Left renal pelvis (tissue), 4 donors: ENCODE measurements at regions not wholly inside any gene's neighbourhood (a gene's known extent, or its start where the extent isn't known, plus 50 kb on each side); places are given as distances from the start of the nearest gene placed in this dataset.

Experiments
- DNase-seq, 4 donors: peaks; one replicate each; pipeline ENCODE4 v3.0.0-alpha.2; 2013; ENCODE audit warnings: low read depth in 4 of 4, low spot score in 3 of 4

DNA sequence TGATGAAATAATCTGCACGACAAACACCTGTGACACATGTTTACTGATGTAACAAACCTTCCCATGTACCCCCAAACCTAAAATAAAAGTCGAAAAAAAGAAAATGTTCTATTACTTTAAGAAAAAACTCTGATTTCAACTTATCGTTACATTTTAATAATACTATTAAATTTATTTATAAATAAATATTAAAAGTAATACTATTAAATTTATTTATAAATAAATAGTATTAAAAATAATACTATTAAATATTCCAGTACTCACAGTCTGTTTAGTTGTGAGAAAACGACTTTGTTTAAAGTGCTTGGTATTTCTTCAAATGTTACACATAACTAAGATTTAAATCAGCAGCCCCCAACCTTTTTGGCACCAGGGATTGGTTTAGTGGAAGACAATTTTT lies 471.6 kb upstream of the PRKX start:
- no peak for DNase-seq

DNA sequence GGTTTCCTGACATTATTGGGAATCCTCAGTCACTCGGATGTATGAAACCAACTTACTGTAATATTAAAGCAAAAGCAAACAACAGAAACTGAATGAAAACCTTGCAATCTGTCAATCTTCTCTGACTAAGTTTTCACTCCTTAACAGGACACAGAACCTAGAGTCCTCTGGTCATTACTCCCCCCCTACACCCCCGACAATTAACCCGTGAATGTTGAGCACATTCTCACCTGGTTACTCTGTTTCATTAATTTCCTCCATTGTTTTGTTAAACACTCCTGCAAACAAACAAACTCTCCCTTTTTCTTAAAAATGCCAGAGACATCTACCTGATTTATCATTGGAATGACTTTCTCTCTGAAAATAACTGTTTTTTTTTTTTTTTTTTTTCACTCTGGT lies 469.0 kb upstream of the PRKX start:
- DNase-seq: no peak

DNA sequence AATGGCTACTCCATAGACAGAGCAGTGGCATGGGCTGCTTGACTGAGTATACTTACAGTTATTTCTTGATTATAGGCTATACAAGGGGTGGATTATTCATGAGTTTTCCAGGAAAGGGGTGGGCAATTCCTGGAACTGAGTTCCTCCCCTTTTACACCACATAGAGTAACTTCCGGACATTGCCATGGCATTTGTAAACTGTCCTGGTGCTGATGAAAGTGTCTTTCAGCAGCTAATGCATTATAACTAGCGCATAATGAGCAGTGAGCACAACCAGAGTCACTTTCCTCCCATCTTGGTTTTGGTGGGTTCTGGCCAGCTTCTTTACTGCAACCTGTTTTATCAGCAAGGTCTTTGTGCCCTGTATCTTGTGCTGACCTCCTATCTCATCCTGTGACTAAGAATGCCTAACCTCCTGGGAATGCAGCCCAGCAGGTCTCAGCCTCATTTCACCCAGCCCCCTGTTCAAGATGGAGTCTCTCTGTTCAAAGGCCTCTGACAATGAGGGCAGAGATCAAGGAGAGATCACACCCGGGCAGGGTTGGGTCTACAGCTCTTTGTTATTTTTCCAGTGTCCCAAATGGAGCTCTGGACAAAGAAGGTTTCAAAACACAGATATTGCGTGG lies 468.4 kb upstream of the PRKX start:
- DNase-seq: no peak

DNA sequence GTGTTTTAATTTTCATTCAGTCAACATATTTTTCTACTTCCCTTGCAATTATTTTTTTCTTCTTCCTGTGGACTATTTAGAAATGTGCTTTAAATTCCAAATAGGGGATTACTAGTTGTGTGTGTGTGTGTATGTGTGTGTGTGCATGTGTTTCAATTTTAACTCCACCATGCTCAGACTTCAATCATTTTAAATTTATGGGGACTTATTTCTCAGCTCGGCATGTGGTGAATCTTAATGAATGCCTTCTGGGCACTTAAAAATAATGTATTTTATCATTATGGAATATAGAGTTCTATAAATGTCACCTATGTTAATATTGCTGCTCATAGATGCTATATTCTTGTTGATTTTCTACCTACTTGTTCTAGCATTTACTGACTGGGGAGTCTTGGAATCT lies 465.6 kb upstream of the PRKX start:
- no peak for DNase-seq

DNA sequence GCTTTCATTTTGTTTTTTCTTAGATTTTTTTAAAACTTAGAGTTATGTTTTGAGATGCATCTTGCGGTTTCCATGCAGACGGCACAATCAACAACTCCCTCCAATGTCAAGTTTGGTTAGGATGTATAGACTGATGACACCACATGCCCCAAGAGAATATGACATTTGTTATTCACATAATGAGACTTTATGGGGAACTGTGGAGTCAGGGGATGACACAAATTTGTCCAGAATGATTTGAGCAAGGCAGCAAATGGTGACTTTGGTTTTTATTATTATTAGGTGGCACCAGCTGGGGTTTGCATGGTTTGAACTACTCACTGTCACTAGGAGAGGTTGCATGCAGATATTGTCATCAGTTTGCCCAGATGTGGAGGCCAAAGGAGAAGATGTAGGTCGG lies 461.8 kb upstream of the PRKX start:
- DNase-seq: no peak

DNA sequence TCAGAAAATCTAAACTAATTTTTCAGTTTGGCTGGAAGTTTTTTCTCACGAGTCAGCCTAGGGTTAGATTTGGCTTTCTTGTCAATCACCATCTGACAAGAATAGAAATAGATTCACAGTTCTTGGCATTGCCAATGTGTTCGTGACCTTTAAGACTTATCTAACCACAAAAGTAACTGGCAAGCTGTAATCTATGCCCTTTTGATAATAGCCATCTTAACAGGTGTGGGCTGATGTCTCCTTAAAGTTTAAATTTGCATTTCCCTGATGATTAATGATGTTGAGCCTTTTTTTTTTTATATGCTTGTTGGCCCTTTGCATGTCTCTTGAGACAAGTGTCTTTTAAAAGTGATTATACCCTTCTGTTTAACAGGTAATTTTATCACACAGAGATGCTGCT lies 460.3 kb upstream of the PRKX start:
- DNase-seq: no peak

DNA sequence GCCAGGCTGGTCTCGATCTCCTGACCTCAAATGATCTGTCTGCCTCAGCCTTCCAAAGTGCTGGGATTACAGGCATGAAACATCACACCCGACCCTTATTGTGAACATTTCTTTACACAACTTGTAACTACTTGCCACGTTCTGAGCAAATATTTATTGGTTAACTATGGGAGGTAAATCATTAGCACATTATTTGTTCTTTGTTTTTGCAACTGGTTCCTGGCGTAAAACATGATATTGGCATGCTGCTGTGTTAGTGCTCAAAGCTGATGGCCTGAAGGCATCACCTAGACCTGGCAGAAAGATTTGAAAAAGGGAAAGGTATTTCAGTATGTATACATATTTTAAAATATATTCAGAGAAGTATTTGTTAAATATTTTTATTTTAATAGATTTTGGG lies 438.3 kb upstream of the PRKX start:
- no peak for DNase-seq

DNA sequence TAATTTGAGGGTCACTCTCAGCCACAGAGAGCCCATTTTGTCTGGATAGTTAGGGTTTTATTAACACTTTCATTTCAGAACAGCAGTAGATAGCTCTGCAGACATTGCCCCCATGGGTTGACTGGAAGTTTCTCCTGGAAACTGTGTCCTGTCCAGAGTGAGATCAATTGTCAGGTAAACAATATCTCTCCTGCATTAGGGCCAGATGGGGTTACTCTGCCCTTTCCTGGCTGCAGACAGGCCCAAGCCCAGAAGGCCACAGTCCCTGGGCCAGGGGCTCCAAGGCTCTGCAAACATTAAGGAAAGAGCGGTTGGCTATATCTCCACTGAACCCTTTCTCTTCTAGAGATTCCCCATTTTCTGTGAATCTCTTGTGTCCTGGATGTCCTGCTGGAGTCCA lies 436.8 kb upstream of the PRKX start:
- DNase-seq: no peak

DNA sequence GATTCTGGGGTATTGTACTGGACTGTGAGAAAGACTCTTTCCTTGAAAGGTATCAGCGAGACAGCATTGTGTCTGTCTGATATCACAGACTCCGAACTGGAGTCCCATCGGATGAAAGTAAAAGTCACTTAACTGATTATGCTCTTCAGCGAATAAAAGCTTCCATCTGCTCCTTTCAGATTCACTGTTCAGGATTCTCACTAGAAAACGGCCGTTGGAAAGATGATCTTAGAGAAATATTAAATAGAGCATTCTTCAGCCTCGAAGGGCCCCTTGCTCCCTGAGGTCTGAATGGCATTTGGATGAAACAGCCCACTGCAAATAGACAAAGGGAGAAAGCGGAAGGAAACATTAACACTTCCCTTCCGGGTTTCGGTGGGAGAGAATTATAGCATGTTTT lies 416.2 kb upstream of the PRKX start:
- no peak for DNase-seq

DNA sequence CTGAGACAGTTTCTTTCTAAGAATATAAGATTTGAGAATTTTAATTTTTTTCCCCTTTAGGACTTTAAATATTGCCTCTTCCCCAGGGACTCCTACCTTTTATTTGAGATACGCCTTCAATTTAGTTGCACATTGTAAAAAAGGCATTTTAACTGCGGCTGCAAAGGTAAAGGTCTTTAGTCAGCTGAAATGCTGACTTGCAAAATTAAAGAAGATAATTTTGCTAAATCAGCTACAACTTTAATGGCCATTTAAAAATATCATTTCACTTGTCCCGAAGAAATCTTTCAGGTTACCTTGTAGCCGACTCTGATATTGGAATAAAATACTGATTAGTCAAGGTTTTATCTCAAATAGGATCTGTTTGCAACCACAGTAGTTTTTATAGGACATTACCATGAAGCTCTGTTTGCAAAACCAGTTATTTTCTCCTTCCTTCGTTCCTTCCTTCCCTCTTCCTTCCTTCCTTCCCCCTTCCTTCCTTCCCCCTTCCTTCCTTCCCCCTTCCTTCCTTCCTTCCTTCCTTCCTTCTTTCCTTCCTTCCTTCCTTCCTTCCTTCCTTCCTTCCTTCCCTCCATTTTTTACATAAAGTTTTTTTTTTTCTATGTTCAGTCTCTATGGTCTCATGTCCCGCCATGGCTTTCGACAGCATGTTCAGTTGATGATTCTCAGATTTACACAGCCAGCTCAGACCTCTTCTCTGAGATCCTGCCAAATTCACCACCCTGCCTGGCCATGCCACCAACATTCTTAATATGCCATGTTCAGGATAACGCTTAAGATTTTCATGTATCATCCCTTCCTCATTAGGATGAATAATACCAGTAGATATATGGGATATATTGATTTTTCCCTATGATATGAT lies 405.4 kb upstream of the PRKX start:
- no peak for DNase-seq

DNA sequence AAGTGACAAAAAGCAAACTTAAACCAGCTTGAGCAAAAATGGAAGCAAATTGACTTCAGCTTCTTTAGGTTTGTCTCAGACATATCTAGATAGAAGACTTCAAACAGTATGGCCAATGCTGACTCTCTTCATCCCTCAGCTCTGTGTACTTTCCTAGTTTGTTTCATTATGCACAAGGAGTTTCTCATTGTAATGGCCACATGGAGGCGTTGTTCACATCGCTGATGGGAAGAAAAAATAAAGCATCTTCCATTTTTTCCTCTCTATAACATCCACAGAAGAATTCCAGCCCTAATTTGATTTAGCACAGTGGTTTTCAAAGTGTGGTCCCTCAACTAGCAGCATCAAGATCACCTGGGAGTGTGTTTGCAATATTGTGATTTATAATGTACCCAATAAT lies 397.5 kb upstream of the PRKX start:
- DNase-seq: no peak

DNA sequence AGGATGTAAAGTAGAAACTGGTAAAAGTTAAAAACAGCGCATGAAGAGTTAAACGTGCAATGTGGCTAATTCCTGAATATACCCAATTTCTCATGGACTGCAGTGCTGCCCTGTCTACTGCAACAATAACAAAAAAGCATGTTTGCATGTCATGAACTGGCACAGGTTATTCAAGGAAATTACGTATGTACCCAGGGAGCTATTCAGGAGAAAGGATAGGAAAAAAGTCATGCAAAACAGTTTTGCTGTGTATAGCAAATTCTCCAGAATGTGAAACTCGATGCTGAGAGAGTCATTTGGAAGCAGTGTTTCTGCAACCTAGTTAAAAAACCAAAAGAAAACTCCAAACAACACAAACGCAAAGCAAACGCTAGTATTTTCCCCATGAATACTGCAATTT lies 381.5 kb upstream of the PRKX start:
- no peak for DNase-seq

DNA sequence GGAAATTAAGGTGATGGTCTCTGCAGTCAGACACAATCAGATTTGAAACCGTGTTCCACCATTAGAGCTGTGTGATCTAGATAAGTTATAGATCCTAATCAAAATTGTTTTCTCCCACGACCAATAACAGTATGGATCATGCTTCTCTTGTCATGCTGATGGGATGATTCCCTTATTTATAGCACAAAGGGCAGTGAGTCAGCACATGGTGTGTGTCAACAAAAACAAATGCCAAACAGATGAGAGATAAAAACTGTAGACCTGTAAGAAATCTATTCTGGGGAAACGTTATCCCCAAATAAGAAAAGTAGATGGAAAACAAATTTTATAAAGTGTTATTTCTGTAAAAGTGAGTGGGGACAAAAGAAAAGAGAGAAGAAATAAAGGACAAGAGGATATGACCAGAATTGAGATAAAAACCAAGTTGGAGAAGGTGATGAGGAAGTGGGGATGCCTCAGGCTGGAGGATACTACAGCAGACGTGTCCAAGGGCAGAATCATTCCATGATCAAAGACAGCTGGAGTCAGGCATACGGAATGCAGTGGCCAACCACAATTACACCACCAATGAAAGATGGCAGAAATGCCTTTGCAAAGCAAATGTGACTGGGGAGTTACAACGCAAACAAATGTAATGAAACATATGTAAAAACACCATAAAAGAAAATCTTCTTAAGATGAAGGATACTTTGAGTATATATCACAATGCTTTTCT lies 377.8 kb upstream of the PRKX start:
- no peak for DNase-seq

DNA sequence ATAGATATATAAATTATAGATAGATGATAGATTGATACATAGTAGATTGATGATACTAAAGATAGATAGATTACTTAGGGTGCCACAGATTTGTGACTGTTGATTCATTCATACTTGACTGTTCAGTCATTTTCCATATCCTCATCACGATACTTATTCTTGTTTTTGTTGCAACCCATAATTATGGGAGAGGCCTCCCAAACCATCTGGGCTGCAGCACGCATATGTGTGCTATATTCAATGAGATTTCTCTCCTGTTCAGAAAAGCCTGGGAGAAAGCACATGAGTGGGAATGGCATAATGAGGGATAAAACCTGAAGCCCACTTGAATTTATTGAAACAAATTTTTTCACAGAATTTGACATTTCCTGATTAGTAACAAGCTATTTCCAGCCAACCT lies 346.4 kb upstream of the PRKX start:
- DNase-seq: no peak

DNA sequence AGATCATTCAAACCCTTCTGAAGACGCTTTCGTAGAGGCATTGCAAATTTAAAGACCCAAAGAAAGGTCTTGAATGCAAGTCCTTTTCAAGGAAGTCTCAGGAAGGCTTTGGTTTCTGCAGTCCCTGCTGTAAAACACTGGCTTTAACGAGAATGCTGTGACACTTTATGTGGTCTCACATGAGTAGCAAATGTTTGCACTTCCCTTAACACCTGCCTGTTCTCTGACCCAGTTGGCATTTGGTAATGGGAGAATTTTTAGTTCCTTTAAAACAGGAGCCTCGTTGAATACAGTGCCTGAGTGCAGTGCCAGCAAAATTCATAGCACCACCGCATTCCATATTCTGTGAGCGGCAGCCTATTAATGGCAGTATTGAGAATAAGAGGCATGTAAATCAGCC lies 330.5 kb upstream of the PRKX start:
- no peak for DNase-seq

DNA sequence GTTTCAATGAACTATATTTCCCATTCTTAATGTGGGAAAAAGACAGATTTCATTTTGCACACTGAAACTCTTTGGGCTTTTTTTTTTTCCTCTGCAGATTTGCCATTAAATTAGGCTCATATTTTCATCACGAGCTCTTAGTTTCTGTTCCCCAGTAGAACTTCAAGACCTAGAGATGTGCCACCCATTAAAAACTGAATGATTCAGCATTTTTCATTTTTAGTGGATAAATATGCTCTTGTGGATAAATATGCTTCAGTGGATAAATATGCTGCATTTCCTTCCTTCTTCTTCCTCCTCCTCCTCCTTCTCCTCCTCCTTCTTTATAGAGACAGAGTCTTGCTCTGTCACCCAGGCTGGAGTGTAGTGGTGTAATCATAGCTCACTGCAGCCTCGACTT lies 322.4 kb upstream of the PRKX start:
- no peak for DNase-seq

DNA sequence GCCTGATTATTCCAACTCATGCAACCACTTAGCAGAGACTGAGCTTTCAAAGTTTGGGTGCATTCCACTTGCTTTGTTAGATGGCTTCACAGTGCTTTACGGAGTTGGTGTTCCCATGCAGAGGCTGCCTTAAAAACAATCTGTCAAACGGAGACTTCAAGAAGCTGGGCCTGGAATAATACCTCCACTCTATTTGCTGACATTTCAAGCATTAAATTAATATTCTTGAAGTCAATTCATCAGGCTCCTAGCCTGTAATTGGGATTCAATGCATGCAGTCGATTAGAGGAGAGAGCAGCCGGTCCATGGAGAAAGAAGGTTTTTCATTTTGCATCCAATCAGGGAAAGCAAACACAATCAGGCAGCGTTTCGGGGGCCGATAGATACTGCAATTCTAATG lies 314.7 kb upstream of the PRKX start:
- no peak for DNase-seq

DNA sequence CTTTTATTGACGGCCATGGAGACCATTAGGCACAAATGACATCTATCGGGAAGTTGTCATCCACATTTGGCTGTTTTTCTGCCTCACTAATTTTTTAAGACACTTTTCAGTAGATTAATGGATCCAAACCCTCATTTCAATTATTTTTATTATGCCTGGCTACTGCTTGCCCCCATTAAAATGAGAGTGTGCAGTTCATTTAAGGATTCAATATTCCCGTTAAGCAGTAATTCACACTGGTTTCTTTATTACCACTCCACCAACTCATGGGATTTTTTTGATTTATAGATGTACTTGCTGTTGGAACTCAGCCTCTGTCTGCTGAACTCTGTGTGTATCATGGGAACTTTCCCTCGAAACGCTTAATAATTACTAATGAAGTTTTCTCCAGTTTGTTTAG lies 291.8 kb upstream of the PRKX start:
- no peak for DNase-seq

DNA sequence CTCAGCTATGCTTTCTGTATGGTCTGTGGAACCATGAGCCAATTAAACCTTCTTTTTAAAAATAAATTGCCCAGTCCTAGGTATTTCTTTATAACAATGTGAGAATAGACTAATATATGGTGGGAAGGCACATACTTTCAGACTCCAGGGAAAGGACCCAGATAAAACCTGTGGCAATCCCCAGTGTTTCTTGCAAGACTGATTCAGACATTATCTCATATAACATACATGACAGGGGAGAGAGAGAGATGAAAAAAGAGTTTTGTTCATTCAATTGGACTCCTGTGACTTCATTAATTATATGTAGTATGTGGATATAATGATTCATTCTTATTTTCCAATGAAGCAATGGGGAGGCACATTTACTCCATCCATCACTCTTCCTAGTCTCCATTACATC lies 291.4 kb upstream of the PRKX start:
- DNase-seq: no peak

DNA sequence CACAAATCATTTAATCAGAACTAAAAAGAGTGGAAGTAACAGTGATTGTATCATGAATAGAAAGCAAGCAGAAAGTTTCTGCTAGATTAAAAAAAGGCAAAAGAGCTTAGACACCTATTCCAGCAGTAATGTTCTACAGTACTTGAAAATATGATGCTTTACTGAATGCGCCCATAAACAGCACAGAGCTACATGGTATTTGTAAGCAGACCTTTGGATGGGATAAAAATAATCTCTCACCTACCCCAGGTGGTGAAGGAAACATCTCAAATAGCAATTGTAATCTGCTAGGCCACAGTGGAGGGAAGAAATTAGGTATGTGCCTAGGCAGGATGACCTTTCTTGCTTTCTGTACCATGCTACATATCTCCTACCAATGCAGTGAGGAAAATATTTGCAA lies 280.9 kb upstream of the PRKX start:
- no peak for DNase-seq

DNA sequence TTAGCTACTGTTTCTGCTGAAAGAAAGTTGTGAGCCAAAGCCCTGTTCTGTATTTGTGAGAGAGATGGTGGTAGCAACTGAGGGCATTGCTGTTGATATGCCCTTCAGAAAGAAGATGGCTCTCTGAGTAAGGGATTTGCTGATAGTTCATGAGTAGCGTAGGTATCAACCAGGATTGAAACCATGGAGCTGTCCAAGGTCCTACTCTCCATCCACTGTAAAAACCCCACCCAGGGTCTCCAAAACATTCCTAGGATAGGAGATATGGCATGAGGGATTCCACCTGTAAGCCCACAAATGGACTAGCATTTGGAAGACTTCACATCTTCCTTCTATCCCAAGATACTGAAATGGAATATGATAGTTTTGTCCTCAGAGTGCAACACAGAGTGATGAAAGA lies 277.1 kb upstream of the PRKX start:
- DNase-seq: no peak
